MCF 10A (cell line): ENCODE measurements at regions not wholly inside any gene's neighbourhood (a gene's known extent, or its start where the extent isn't known, plus 50 kb on each side); places are given as distances from the start of the nearest gene placed in this dataset.

Experiments
- BruUV-seq: library from RNA; stranded (reverse); fragments of 400-500 nt; replicated peaks from 2 replicates; lab custom pipeline; 2021; lab: Mats Ljungman, UMichigan
- CTCF ChIA-PET: fragments of 300-600 bp; sonication (Branson Sonifier 250); formaldehyde crosslinking; extraction: SDS; loops from one replicate; lab custom pipeline; 2021; ENCODE audit warnings: antibody characterized with exemption, inconsistent platforms; lab: Yijun Ruan, JAX
- POLR2A ChIA-PET: fragments of 300-600, 350-650 bp; sonication (Branson Sonifier 250); formaldehyde crosslinking; extraction: SDS; loops from one replicate; lab custom pipeline; 2020; ENCODE audit warnings: antibody characterized with exemption, inconsistent platforms; lab: Yijun Ruan, JAX
- DNase-seq: peaks from one replicate; pipeline ENCODE4 v3.0.0-alpha.2; 2018; ENCODE audit not compliant: unreplicated experiment
- H3K27ac Mint-ChIP-seq: one replicate; pipeline ENCODE4 v1.8.0; 2022; ENCODE audit warnings: mild to moderate bottlenecking, low read depth, mixed read lengths; ENCODE audit not compliant: unreplicated experiment
- H3K27me3 Mint-ChIP-seq: one replicate; pipeline ENCODE4 v1.8.0; 2022; ENCODE audit warnings: mixed read lengths; ENCODE audit not compliant: insufficient read depth, unreplicated experiment
- H3K36me3 Mint-ChIP-seq: one replicate; pipeline ENCODE4 v1.8.0; 2022; ENCODE audit warnings: mild to moderate bottlenecking, moderate library complexity, mixed read lengths; ENCODE audit not compliant: insufficient read depth, unreplicated experiment
- H3K4me1 Mint-ChIP-seq: one replicate; pipeline ENCODE4 v1.8.0; 2022; ENCODE audit warnings: mixed read lengths; ENCODE audit not compliant: insufficient read depth, unreplicated experiment
- H3K4me3 Mint-ChIP-seq: one replicate; pipeline ENCODE4 v1.8.0; 2022; ENCODE audit warnings: mild to moderate bottlenecking, moderate library complexity, mixed read lengths; ENCODE audit not compliant: unreplicated experiment
- H3K9me3 Mint-ChIP-seq: one replicate; pipeline ENCODE4 v1.8.0; 2022; ENCODE audit warnings: mixed read lengths; ENCODE audit not compliant: unreplicated experiment
- CTCF ChIP-seq: fragments of 200-600 bp; IDR thresholded peaks from one replicate; pipeline ENCODE4 v1.8.0; 2022; ENCODE audit warnings: antibody characterized with exemption, mild to moderate bottlenecking; ENCODE audit not compliant: unreplicated experiment
- intact Hi-C: fragments of 100-400 bp; cut with micrococcal nuclease; formaldehyde crosslinking; loops from 2 replicates; pipeline ENCODE4 v1.14.1; 2022

- TF ChIP-seq CTCF: no peak
- H3K27me3 Mint-ChIP-seq: peaks cover 62% of the 10 kb centered on the region
- H3K36me3 Mint-ChIP-seq: no peaks in the 10 kb centered on the region
- no peak overlapping the region for H3K27ac Mint-ChIP-seq
- no TSS peak for BruUV-seq
- no peaks in the 10 kb centered on the region for H3K4me1 Mint-ChIP-seq
- no peaks in the 10 kb centered on the region for H3K9me3 Mint-ChIP-seq
- DNase-seq: no peak
- H3K4me3 Mint-ChIP-seq: no peak overlapping the region
- CTCF ChIA-PET: no interaction called here
- intact Hi-C loops: no loop called here
- POLR2A ChIA-PET: no interaction called here
Observed at GRCh38 chr3:86645756-86646155, 345.2 kb downstream of the VGLL3 start.

GRCh38 chr3:86634361-86634760, 356.6 kb downstream of the VGLL3 start:
- no peak overlapping the region for H3K27ac Mint-ChIP-seq
- ChIA-PET CTCF (interaction anchor here (0.6 kb wide), 1 partner anchor 28 kb away, joined by 5 read pairs; no protein-coding TSS in a partner anchor), POLR2A (no interaction called here)
- no peak for DNase-seq
- H3K36me3 Mint-ChIP-seq: no peaks in the 10 kb centered on the region
- peaks cover 84% of the 10 kb centered on the region for H3K27me3 Mint-ChIP-seq
- no TSS peak for BruUV-seq
- H3K4me3 Mint-ChIP-seq: no peak overlapping the region
- no peaks in the 10 kb centered on the region for H3K4me1 Mint-ChIP-seq
- intact Hi-C loops: no loop called here
- no peaks in the 10 kb centered on the region for H3K9me3 Mint-ChIP-seq
- TF ChIP-seq CTCF: no peak

GRCh38 chr3:86629511-86629910, 361.4 kb downstream of the VGLL3 start:
- no peak for TF ChIP-seq CTCF
- peaks cover 81% of the 10 kb centered on the region for H3K27me3 Mint-ChIP-seq
- intact Hi-C loops: no loop called here
- H3K4me3 Mint-ChIP-seq: no peak overlapping the region
- no peak for DNase-seq
- BruUV-seq: no TSS peak
- ChIA-PET POLR2A (no interaction called here), CTCF (no interaction called here)
- H3K4me1 Mint-ChIP-seq: no peaks in the 10 kb centered on the region
- no peaks in the 10 kb centered on the region for H3K9me3 Mint-ChIP-seq
- no peak overlapping the region for H3K27ac Mint-ChIP-seq
- H3K36me3 Mint-ChIP-seq: no peaks in the 10 kb centered on the region

GRCh38 chr3:86624192-86624591, 366.8 kb downstream of the VGLL3 start:
- no peak for TF ChIP-seq CTCF
- H3K9me3 Mint-ChIP-seq: no peaks in the 10 kb centered on the region
- no peak overlapping the region for H3K27ac Mint-ChIP-seq
- intact Hi-C loops: no loop called here
- DNase-seq: no peak
- POLR2A ChIA-PET: no interaction called here
- CTCF ChIA-PET: interaction anchor here (0.7 kb wide), 1 partner anchor 19 kb away, joined by 4 read pairs; no protein-coding TSS in a partner anchor
- no peak overlapping the region for H3K4me3 Mint-ChIP-seq
- H3K27me3 Mint-ChIP-seq: peaks cover 70% of the 10 kb centered on the region
- H3K4me1 Mint-ChIP-seq: no peaks in the 10 kb centered on the region
- no peaks in the 10 kb centered on the region for H3K36me3 Mint-ChIP-seq
- BruUV-seq: no TSS peak
